ENCODE measurements at regions not wholly inside any gene's neighbourhood (a gene's known extent, or its start where the extent isn't known, plus 50 kb on each side); places are given as distances from the start of the nearest gene placed in this dataset.

- FAIRE-seq (no peak), DNase-seq (ENCODE audit: low read depth, low spot score) (no peak)
- TF ChIP-seq GATA2 (IDR thresholded peaks at IDR 0.05; ENCODE audit: insufficient read depth, insufficient read length, low read depth, low read length) (no peak), CTCF (IDR thresholded peaks at IDR 0.05; ENCODE audit: extremely low read depth in 1 of 2, insufficient read depth in 1 of 2, low read depth in 1 of 2, low read length in 2 of 2) (no peak), POLR2AphosphoS5 (IDR thresholded peaks at IDR 0.05; ENCODE audit: insufficient read depth, low read depth, low read length) (no peak), POLR2A (IDR thresholded peaks at IDR 0.05; ENCODE audit: low read depth, low read length) (no peak), MAX (IDR thresholded peaks at IDR 0.05; ENCODE audit: insufficient read depth, insufficient read length) (no peak)
- POLR2A ChIA-PET = no interaction called here
- Histone ChIP-seq H3K27me3 (ENCODE audit: control insufficient read depth in 2 of 2, insufficient read depth in 2 of 2, low read length in 2 of 2) (no peaks in the 10 kb centered on the region), H4K20me1 (replicated peaks; ENCODE audit: control insufficient read depth, extremely low read depth, insufficient read depth, low read length) (no peaks in the 10 kb centered on the region), H3K4me2 (ENCODE audit: insufficient read depth, low read length) (no peak overlapping the region), H3K9ac (replicated peaks; ENCODE audit: extremely low read depth, insufficient read depth, low read length) (no peak overlapping the region), H3K27ac (ENCODE audit: insufficient read depth, low read depth, low read length) (no peak overlapping the region), H3K4me3 (replicated peaks in 1 of 3; ENCODE audit: insufficient read depth in 1 of 3, low read depth in 1 of 3, low read length in 3 of 3) (no peak overlapping the region), H3K9me1 (replicated peaks; ENCODE audit: control insufficient read depth, extremely low read depth, insufficient read depth, low read length) (no peaks in the 10 kb centered on the region), H3K36me3 (ENCODE audit: control insufficient read depth in 2 of 2, extremely low read depth in 1 of 2, insufficient read depth in 2 of 2, low read length in 2 of 2) (no peaks in the 10 kb centered on the region), H3K9me3 (replicated peaks; ENCODE audit: control insufficient read depth, insufficient read depth, low read length) (no peaks in the 10 kb centered on the region), H2AFZ (ENCODE audit: low read depth, low read length) (no peak overlapping the region), H3K4me1 (ENCODE audit: control insufficient read depth, extremely low read depth, insufficient read depth, low read length) (no peaks in the 10 kb centered on the region), H3K79me2 (ENCODE audit: control insufficient read depth, insufficient read depth, low read length) (no peaks in the 10 kb centered on the region)
- intact Hi-C loops (cut with micrococcal nuclease) (no loop called here), dilution Hi-C loops (cut with MboI; ENCODE audit: extremely low pct_ligation_motif_present, low sequenced_read_pairs) (no loop called here)
- no TSS peak for BruUV-seq (replicated peaks)
- CTCF ChIA-PET = no interaction called here
Measured at GRCh38 chr13:64347664-64348063, 2882.5 kb downstream of the PCDH9 start.

- Histone ChIP-seq H2AFZ (ENCODE audit: low read depth, low read length) (no peak overlapping the region), H3K4me1 (ENCODE audit: control insufficient read depth, extremely low read depth, insufficient read depth, low read length) (no peaks in the 10 kb centered on the region), H3K9me1 (replicated peaks; ENCODE audit: control insufficient read depth, extremely low read depth, insufficient read depth, low read length) (no peaks in the 10 kb centered on the region), H3K4me3 (replicated peaks in 1 of 3; ENCODE audit: insufficient read depth in 1 of 3, low read depth in 1 of 3, low read length in 3 of 3) (no peak overlapping the region), H3K27me3 (ENCODE audit: control insufficient read depth in 2 of 2, insufficient read depth in 2 of 2, low read length in 2 of 2) (no peaks in the 10 kb centered on the region), H3K79me2 (ENCODE audit: control insufficient read depth, insufficient read depth, low read length) (no peaks in the 10 kb centered on the region), H3K36me3 (ENCODE audit: control insufficient read depth in 2 of 2, extremely low read depth in 1 of 2, insufficient read depth in 2 of 2, low read length in 2 of 2) (no peaks in the 10 kb centered on the region), H3K9me3 (replicated peaks; ENCODE audit: control insufficient read depth, insufficient read depth, low read length) (no peaks in the 10 kb centered on the region), H3K9ac (replicated peaks; ENCODE audit: extremely low read depth, insufficient read depth, low read length) (no peak overlapping the region), H3K27ac (ENCODE audit: insufficient read depth, low read depth, low read length) (no peak overlapping the region), H3K4me2 (ENCODE audit: insufficient read depth, low read length) (no peak overlapping the region), H4K20me1 (replicated peaks; ENCODE audit: control insufficient read depth, extremely low read depth, insufficient read depth, low read length) (no peaks in the 10 kb centered on the region)
- ChIA-PET CTCF (no interaction called here), POLR2A (no interaction called here)
- FAIRE-seq (no peak), DNase-seq (ENCODE audit: low read depth, low spot score) (no peak)
- BruUV-seq (replicated peaks) = no TSS peak
- dilution Hi-C loops (cut with MboI; ENCODE audit: extremely low pct_ligation_motif_present, low sequenced_read_pairs) = no loop called here
- TF ChIP-seq EZH2 (IDR thresholded peaks at IDR 0.05; ENCODE audit: borderline replicate concordance, low read depth, low read length, severe bottlenecking) = no peak
- no peak for TF ChIP-seq JUN (IDR thresholded peaks at IDR 0.05; ENCODE audit: borderline replicate concordance, insufficient read depth, insufficient read length, low read depth)
- intact Hi-C loops (cut with micrococcal nuclease) = no loop called here
Measured at GRCh38 chr13:64339373-64340063, 2890.6 kb downstream of the PCDH9 start.

Measured in endothelial cell of umbilical vein (primary cell).